ENCODE measurements at regions not wholly inside any gene's neighbourhood (a gene's known extent, or its start where the extent isn't known, plus 50 kb on each side); places are given as distances from the start of the nearest gene placed in this dataset.

GRCh38 chr9:74107692-74108091, 389.4 kb upstream of the RORB start:
- no peak overlapping the region for H3K4me2 ChIP-seq (ENCODE audit: low read length)
- H3K4me1 ChIP-seq (ENCODE audit: insufficient read depth, low read length, poor library complexity, severe bottlenecking): no peaks in the 10 kb centered on the region
- H3K36me3 ChIP-seq (ENCODE audit: insufficient read depth, low read length): no peaks in the 10 kb centered on the region
- H4K20me1 ChIP-seq (ENCODE audit: insufficient read depth, low read length): no peaks in the 10 kb centered on the region
- TF ChIP-seq EZH2phosphoT487 (IDR thresholded peaks at IDR 0.05; ENCODE audit: borderline replicate concordance, low read depth, low read length) (no peak), CTCF (conservative IDR thresholded peaks at IDR 0.05; ENCODE audit: low read length) (no peak)
- no peak overlapping the region for H3K27ac ChIP-seq (ENCODE audit: low read depth, low read length, poor library complexity, severe bottlenecking)
- no peaks in the 10 kb centered on the region for H3K9me2 ChIP-seq (ENCODE audit: insufficient read depth, low read length)
- no peaks in the 10 kb centered on the region for H3K9me3 ChIP-seq (ENCODE audit: low read length)
- intact Hi-C loops (cut with micrococcal nuclease; ENCODE audit: unreplicated experiment): no loop called here
- no peak for DNase-seq (ENCODE audit: low spot score)
- no peak overlapping the region for H3K4me3 ChIP-seq (ENCODE audit: low read depth, low read length, poor library complexity, severe bottlenecking)
- CTCF ChIA-PET (ENCODE audit: unreplicated experiment): no interaction called here
- no TSS peak for BruUV-seq (replicated peaks)
- no peaks in the 10 kb centered on the region for H3K79me2 ChIP-seq (ENCODE audit: insufficient read depth, low read depth, low read length)
- POLR2A ChIA-PET: interaction anchor here (0.7 kb wide), 2 partner anchors 12 to 412 kb away, joined by 3 read pairs; no protein-coding TSS in a partner anchor
- no peak overlapping the region for H2AFZ ChIP-seq (ENCODE audit: low read length)

- TF ChIP-seq EZH2phosphoT487 (IDR thresholded peaks at IDR 0.05; ENCODE audit: borderline replicate concordance, low read depth, low read length) (no peak), CTCF (conservative IDR thresholded peaks at IDR 0.05; ENCODE audit: low read length) (no peak)
- no peaks in the 10 kb centered on the region for H4K20me1 ChIP-seq (ENCODE audit: insufficient read depth, low read length)
- no TSS peak for BruUV-seq (replicated peaks)
- CTCF ChIA-PET (ENCODE audit: unreplicated experiment): no interaction called here
- no peak overlapping the region for H3K4me2 ChIP-seq (ENCODE audit: low read length)
- DNase-seq (ENCODE audit: low spot score): no peak
- H3K4me3 ChIP-seq (ENCODE audit: low read depth, low read length, poor library complexity, severe bottlenecking): no peak overlapping the region
- no peaks in the 10 kb centered on the region for H3K79me2 ChIP-seq (ENCODE audit: insufficient read depth, low read depth, low read length)
- POLR2A ChIA-PET: no interaction called here
- no peak overlapping the region for H3K27ac ChIP-seq (ENCODE audit: low read depth, low read length, poor library complexity, severe bottlenecking)
- no peaks in the 10 kb centered on the region for H3K9me3 ChIP-seq (ENCODE audit: low read length)
- H3K4me1 ChIP-seq (ENCODE audit: insufficient read depth, low read length, poor library complexity, severe bottlenecking): no peaks in the 10 kb centered on the region
- H3K36me3 ChIP-seq (ENCODE audit: insufficient read depth, low read length): no peaks in the 10 kb centered on the region
- H2AFZ ChIP-seq (ENCODE audit: low read length): no peak overlapping the region
- H3K9me2 ChIP-seq (ENCODE audit: insufficient read depth, low read length): no peaks in the 10 kb centered on the region
- intact Hi-C loops (cut with micrococcal nuclease; ENCODE audit: unreplicated experiment): no loop called here
These were observed 381.2 kb upstream of the RORB start for GRCh38 chr9:74115976-74116375.

GRCh38 chr9:74117151-74117550, 380.0 kb upstream of the RORB start:
- H3K27ac ChIP-seq (ENCODE audit: low read depth, low read length, poor library complexity, severe bottlenecking): no peak overlapping the region
- TF ChIP-seq CTCF (conservative IDR thresholded peaks at IDR 0.05; ENCODE audit: low read length): no peak
- no peak for TF ChIP-seq EZH2phosphoT487 (IDR thresholded peaks at IDR 0.05; ENCODE audit: borderline replicate concordance, low read depth, low read length)

More at GRCh38 chr9:74117151-74117550, 380.0 kb upstream of the RORB start:
- Histone ChIP-seq H3K4me1 (ENCODE audit: insufficient read depth, low read length, poor library complexity, severe bottlenecking) (no peaks in the 10 kb centered on the region), H3K79me2 (ENCODE audit: insufficient read depth, low read depth, low read length) (no peaks in the 10 kb centered on the region), H3K9me2 (ENCODE audit: insufficient read depth, low read length) (no peaks in the 10 kb centered on the region), H2AFZ (ENCODE audit: low read length) (no peak overlapping the region), H3K4me2 (ENCODE audit: low read length) (no peak overlapping the region), H3K36me3 (ENCODE audit: insufficient read depth, low read length) (no peaks in the 10 kb centered on the region), H4K20me1 (ENCODE audit: insufficient read depth, low read length) (no peaks in the 10 kb centered on the region), H3K9me3 (ENCODE audit: low read length) (no peaks in the 10 kb centered on the region), H3K4me3 (ENCODE audit: low read depth, low read length, poor library complexity, severe bottlenecking) (no peak overlapping the region)
- intact Hi-C loops (cut with micrococcal nuclease; ENCODE audit: unreplicated experiment): no loop called here
- ChIA-PET POLR2A (no interaction called here), CTCF (ENCODE audit: unreplicated experiment) (no interaction called here)
- no peak for DNase-seq (ENCODE audit: low spot score)
- BruUV-seq (replicated peaks): no TSS peak

All from OCI-LY7 (cell line).